NCI-H2196 (cell line): ENCODE measurements at regions not wholly inside any gene's neighbourhood (a gene's known extent, or its start where the extent isn't known, plus 50 kb on each side); places are given as distances from the start of the nearest gene placed in this dataset.

Experiments
- DNase-seq: peaks from one replicate; lab custom pipeline; 2025; ENCODE audit not compliant: unreplicated experiment; lab: John Stamatoyannopoulos, UW

GRCh38 chr16:86207350-86207749, 303.0 kb upstream of the FOXF1 start:
- no peak for DNase-seq

- DNase-seq = no peak
Measured at GRCh38 chr16:86209202-86209601, 301.1 kb upstream of the FOXF1 start.

GRCh38 chr16:86210403-86211193, 299.7 kb upstream of the FOXF1 start:
- no peak for DNase-seq

- no peak for DNase-seq
Measured at GRCh38 chr16:86211265-86211664, 299.1 kb upstream of the FOXF1 start.

GRCh38 chr16:86211800-86212199, 298.5 kb upstream of the FOXF1 start:
- no peak for DNase-seq

- no peak for DNase-seq
Measured at GRCh38 chr16:86212706-86213436, 297.5 kb upstream of the FOXF1 start.

GRCh38 chr16:86213437-86214205, 296.7 kb upstream of the FOXF1 start:
- DNase-seq = no peak

- DNase-seq = no peak
Measured at GRCh38 chr16:86214326-86215232, 295.7 kb upstream of the FOXF1 start.

GRCh38 chr16:86215233-86215978, 294.9 kb upstream of the FOXF1 start:
- DNase-seq = no peak

GRCh38 chr16:86215979-86216585, 294.2 kb upstream of the FOXF1 start:
- no peak for DNase-seq

GRCh38 chr16:86216591-86216990, 293.7 kb upstream of the FOXF1 start:
- no peak for DNase-seq

- no peak for DNase-seq
Measured at GRCh38 chr16:86217001-86217890, 293.1 kb upstream of the FOXF1 start.

- no peak for DNase-seq
Measured at GRCh38 chr16:86217891-86218270, 292.4 kb upstream of the FOXF1 start.

GRCh38 chr16:86218479-86219170, 291.7 kb upstream of the FOXF1 start:
- no peak for DNase-seq

GRCh38 chr16:86219655-86220445, 290.5 kb upstream of the FOXF1 start:
- no peak for DNase-seq

- no peak for DNase-seq
Measured at GRCh38 chr16:86220561-86220960, 289.8 kb upstream of the FOXF1 start.

GRCh38 chr16:86221085-86221484, 289.2 kb upstream of the FOXF1 start:
- DNase-seq = no peak
